ENCODE measurements at regions not wholly inside any gene's neighbourhood (a gene's known extent, or its start where the extent isn't known, plus 50 kb on each side); places are given as distances from the start of the nearest gene placed in this dataset.
A peak's percentile ranks its signal among the peaks of the same experiment; 100 is the strongest.

DNA sequence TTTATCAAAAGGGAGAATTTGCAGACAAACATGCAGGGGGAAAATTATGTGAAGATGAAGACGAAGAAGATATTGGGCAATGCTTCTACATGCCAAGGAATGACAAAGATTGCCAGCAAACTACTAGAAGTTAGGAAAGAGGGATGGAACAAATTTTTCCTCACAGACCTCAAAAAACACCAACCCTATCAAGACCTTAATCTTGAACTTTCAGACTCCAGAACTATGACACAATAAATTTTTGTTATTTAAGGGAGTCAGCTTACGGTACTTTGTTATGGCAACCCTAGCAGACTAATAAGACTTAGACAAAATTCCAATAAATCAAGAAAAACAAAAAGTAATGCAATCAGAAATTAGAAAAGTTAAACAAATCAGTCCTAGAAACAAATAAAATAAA, 280.0 kb upstream of the GNAI1 start:
- Histone ChIP-seq H3K4me3 (ENCODE audit: low read length) (no peak overlapping the region), H3K27me3 (ENCODE audit: control insufficient read depth, insufficient read depth, low read length) (no peaks in the 10 kb centered on the region), H3K9me3 (replicated peaks; ENCODE audit: control insufficient read depth, low read depth, low read length) (no peaks in the 10 kb centered on the region), H3K36me3 (ENCODE audit: control insufficient read depth, insufficient read depth, low read length) (no peaks in the 10 kb centered on the region), H3K27ac (ENCODE audit: low read length) (no peak overlapping the region), H3K4me1 (ENCODE audit: control insufficient read depth, insufficient read depth, low read length) (no peaks in the 10 kb centered on the region)
- DNase-seq, result no peak
- no CpG with 5 or more reads among the region's 2 CpGs for WGBS (ENCODE audit: insufficient coverage)

DNA sequence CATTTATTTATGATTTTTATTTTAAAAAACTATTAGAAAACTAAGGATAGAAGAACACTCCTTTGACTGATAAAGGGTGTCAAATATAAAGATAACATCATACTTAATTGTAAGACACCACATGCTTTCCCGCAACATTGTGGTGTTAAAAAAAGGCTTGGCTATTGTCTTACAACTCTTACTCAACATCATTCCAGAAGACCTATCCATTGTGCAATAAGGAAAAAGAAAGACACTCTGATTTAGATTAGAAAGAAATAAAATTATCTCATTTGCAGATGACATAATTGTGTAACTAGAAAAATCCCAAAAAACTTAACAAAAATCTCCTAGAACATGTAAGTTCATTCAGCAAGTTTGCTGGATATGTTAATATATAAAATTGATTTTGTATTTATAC, 296.7 kb upstream of the GNAI1 start:
- WGBS (ENCODE audit: insufficient coverage), result no CpG with 5 or more reads among the region's 1 CpG
- Histone ChIP-seq H3K36me3 (ENCODE audit: control insufficient read depth, insufficient read depth, low read length) (no peaks in the 10 kb centered on the region), H3K9me3 (replicated peaks; ENCODE audit: control insufficient read depth, low read depth, low read length) (no peaks in the 10 kb centered on the region), H3K4me3 (ENCODE audit: low read length) (no peak overlapping the region), H3K4me1 (ENCODE audit: control insufficient read depth, insufficient read depth, low read length) (no peaks in the 10 kb centered on the region), H3K27ac (ENCODE audit: low read length) (no peak overlapping the region), H3K27me3 (ENCODE audit: control insufficient read depth, insufficient read depth, low read length) (no peaks in the 10 kb centered on the region)
- no peak for DNase-seq

DNA sequence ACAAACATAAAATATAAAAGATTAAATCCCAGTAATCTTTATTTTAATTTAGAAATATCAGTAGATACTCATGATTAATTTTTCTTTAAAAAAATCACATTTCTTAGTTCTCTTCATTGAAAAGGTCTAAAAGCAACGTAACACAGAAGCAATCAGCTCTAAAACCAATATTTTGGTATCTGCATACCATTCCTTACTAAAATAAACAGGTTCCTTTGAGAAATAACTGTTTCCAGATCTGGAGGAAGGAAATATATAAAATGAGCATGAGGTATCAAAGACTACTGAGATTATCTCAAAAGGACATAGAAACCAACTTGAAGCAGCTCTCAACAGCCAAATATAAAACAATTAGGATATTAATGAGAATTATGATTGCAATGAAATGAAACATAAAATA, 301.0 kb upstream of the GNAI1 start:
- H3K27ac ChIP-seq (ENCODE audit: low read length), result no peak overlapping the region
- H3K4me3 ChIP-seq (ENCODE audit: low read length), result no peak overlapping the region
- no peaks in the 10 kb centered on the region for H3K36me3 ChIP-seq (ENCODE audit: control insufficient read depth, insufficient read depth, low read length)
- no peaks in the 10 kb centered on the region for H3K9me3 ChIP-seq (replicated peaks; ENCODE audit: control insufficient read depth, low read depth, low read length)
- no peaks in the 10 kb centered on the region for H3K4me1 ChIP-seq (ENCODE audit: control insufficient read depth, insufficient read depth, low read length)
- no CpG with 5 or more reads among the region's 1 CpG for WGBS (ENCODE audit: insufficient coverage)
- H3K27me3 ChIP-seq (ENCODE audit: control insufficient read depth, insufficient read depth, low read length), result no peaks in the 10 kb centered on the region
- DNase-seq, result no peak

DNA sequence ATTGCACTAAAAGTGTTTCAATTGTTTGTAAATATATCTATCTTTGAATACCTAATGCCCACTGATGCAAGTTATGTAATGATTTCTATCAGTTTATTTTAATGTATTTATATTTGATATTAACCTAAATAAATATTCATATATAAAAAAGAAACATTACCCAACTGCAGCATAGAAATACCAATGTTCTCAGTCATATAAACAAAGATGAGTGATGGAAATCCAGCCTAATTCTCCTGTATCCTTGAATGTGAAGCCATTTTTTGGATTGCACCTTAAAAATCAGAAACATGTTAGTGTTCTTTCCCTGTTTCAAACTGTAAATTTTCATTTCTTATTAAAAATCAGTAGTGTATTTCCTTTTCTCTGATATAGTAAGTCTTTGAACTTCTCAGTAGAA, 305.8 kb upstream of the GNAI1 start:
- no peaks in the 10 kb centered on the region for H3K36me3 ChIP-seq (ENCODE audit: control insufficient read depth, insufficient read depth, low read length)
- no peaks in the 10 kb centered on the region for H3K27me3 ChIP-seq (ENCODE audit: control insufficient read depth, insufficient read depth, low read length)
- H3K9me3 ChIP-seq (replicated peaks; ENCODE audit: control insufficient read depth, low read depth, low read length), result no peaks in the 10 kb centered on the region
- H3K4me1 ChIP-seq (ENCODE audit: control insufficient read depth, insufficient read depth, low read length), result no peaks in the 10 kb centered on the region
- no peak overlapping the region for H3K4me3 ChIP-seq (ENCODE audit: low read length)
- H3K27ac ChIP-seq (ENCODE audit: low read length), result no peak overlapping the region
- DNase-seq, result no peak

DNA sequence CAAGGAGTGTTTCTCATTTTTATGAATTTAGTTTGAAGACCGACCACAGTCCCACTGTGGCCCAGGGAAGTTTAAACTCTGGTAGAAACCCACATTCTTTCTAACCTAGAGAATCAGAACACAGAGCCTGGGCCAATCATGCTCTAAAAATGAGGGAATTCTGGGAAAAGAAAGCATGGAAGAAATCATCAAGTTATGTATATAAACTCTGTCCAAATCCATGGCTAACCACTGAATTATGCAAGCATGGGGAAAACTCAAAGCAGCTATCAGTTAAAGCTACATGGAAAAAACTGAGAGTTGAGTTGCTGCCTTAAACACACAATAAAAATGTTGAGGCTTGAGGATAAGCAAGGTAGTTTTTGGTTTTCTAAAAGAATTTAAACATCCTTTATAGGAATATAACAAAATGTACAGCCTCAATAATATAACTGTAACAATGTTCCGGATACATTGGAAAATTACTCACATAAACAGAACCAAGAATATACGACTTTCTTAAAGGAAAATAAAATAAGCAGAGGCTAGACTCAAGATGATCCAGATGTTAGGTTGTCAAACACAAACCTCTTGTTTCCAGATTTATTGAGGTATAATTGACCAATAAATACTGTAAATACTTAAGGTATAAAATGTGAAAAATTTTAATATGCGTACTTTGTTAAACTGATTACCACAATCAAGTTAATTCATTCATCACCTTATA, 311.2 kb upstream of the GNAI1 start:
- Histone ChIP-seq H3K27me3 (ENCODE audit: control insufficient read depth, insufficient read depth, low read length) (no peaks in the 10 kb centered on the region), H3K36me3 (ENCODE audit: control insufficient read depth, insufficient read depth, low read length) (no peaks in the 10 kb centered on the region), H3K9me3 (replicated peaks; ENCODE audit: control insufficient read depth, low read depth, low read length) (no peaks in the 10 kb centered on the region), H3K27ac (ENCODE audit: low read length) (no peak overlapping the region), H3K4me3 (ENCODE audit: low read length) (no peak overlapping the region), H3K4me1 (ENCODE audit: control insufficient read depth, insufficient read depth, low read length) (no peaks in the 10 kb centered on the region)
- WGBS (ENCODE audit: insufficient coverage), result no CpG with 5 or more reads among the region's 4 CpGs
- peak; percentile 25 for DNase-seq

DNA sequence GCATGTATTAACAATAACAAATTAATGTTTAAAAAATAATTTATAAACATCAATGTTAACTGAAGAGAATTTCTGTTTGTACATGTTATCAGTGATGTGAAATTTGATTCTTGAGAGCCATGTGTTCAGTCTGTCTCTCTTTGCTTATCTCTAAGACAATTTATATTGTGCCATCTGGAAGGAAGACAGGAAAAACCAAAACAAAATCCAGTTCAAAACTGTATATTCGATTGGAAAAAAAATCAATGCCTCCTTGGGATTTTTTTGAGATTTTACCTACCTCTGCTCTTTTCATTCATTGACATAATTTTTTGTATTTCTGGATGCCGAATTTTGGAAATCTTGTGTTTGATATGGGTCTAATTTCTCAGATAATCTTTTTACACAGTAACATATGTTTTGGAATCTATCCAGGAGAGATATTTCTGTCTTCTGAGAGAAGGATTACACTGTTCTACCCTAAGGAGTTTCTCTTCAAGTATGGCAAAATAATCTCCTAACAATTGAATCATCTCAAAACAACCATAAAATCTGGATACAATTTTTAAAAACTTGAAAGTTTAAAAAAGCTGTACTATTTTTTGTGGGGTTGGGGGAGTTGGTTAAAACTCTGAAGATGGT, 311.9 kb upstream of the GNAI1 start:
- Histone ChIP-seq H3K4me3 (ENCODE audit: low read length) (no peak overlapping the region), H3K9me3 (replicated peaks; ENCODE audit: control insufficient read depth, low read depth, low read length) (no peaks in the 10 kb centered on the region), H3K36me3 (ENCODE audit: control insufficient read depth, insufficient read depth, low read length) (no peaks in the 10 kb centered on the region), H3K27me3 (ENCODE audit: control insufficient read depth, insufficient read depth, low read length) (no peaks in the 10 kb centered on the region), H3K27ac (ENCODE audit: low read length) (no peak overlapping the region), H3K4me1 (ENCODE audit: control insufficient read depth, insufficient read depth, low read length) (no peaks in the 10 kb centered on the region)
- DNase-seq, result no peak
- no CpG with 5 or more reads among the region's 2 CpGs for WGBS (ENCODE audit: insufficient coverage)

DNA sequence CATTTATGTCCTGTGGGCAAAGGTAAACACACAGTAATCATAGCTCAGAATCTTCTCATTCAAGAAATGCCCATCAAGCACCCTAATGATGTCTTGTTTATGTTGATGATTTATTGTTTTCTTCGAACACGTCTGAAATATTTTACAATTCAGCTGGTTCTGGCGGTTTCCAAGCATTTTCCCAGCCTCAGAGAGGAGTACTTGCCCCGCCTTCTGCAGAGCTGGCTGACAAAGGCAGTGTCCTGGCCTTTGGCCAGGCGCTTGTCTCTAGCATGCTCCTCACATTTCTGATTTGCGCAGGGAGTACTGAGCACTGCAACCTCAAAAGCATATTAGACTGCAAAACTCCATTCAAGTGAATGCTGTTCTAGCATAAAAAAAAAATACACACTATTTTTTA, 314.2 kb upstream of the GNAI1 start:
- no peak overlapping the region for H3K4me3 ChIP-seq (ENCODE audit: low read length)
- H3K9me3 ChIP-seq (replicated peaks; ENCODE audit: control insufficient read depth, low read depth, low read length), result no peaks in the 10 kb centered on the region
- no peaks in the 10 kb centered on the region for H3K36me3 ChIP-seq (ENCODE audit: control insufficient read depth, insufficient read depth, low read length)
- peak; percentile 83 for DNase-seq
- no peaks in the 10 kb centered on the region for H3K27me3 ChIP-seq (ENCODE audit: control insufficient read depth, insufficient read depth, low read length)
- H3K27ac ChIP-seq (ENCODE audit: low read length), result no peak overlapping the region
- WGBS (ENCODE audit: insufficient coverage), result 11% methylated on average over 4 of the region's 6 CpGs
- H3K4me1 ChIP-seq (ENCODE audit: control insufficient read depth, insufficient read depth, low read length), result no peaks in the 10 kb centered on the region

DNA sequence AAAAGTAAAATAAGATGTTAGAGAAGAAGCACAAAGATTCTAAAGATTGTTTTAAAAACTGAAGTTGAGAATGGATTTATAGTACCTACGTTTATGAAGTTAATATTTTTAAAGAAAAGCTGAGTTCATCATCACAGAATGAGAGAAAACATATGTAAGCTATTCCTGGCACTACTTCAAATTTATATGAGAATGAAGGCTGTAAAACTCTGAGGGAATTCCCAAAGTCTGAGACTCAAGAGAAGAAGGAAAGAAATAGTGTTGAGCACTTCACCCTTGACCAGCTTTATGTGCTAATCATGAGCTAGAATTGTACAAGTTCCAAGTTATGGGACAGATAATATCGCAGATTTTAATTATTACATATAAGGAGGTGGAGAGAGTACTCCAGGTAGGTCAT, 323.7 kb upstream of the GNAI1 start:
- H3K4me1 ChIP-seq (ENCODE audit: control insufficient read depth, insufficient read depth, low read length), result no peaks in the 10 kb centered on the region
- WGBS (ENCODE audit: insufficient coverage), result no CpG with 5 or more reads among the region's 2 CpGs
- H3K4me3 ChIP-seq (ENCODE audit: low read length), result no peak overlapping the region
- H3K9me3 ChIP-seq (replicated peaks; ENCODE audit: control insufficient read depth, low read depth, low read length), result no peaks in the 10 kb centered on the region
- no peaks in the 10 kb centered on the region for H3K36me3 ChIP-seq (ENCODE audit: control insufficient read depth, insufficient read depth, low read length)
- no peaks in the 10 kb centered on the region for H3K27me3 ChIP-seq (ENCODE audit: control insufficient read depth, insufficient read depth, low read length)
- DNase-seq, result peak; percentile 50
- no peak overlapping the region for H3K27ac ChIP-seq (ENCODE audit: low read length)

DNA sequence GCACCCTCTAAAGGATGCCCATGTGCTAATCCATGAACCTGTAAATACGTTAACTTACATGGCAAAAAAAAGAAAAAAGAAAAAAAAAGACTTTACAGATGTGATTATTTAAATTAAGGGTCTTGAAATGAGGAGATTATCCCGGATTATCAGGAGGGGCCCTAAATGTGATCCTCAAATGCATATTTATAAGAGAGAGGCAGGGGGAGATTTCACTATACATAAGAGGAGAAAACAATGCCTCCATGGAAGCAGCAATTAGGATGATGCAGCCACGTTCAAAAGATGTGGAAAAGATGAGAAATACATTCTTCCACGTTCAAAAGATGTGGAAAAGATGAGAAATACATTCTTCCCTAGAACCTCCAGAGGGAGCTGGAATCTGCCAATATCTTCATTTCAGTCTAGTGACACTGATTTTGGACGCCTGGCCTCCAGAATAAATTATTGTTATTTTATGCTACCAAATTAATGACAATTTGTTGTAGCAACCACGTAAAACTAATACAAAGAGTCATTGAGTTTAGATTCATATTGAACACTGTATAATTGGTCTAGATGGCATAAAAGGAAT, 328.4 kb upstream of the GNAI1 start:
- Histone ChIP-seq H3K27ac (ENCODE audit: low read length) (no peak overlapping the region), H3K9me3 (replicated peaks; ENCODE audit: control insufficient read depth, low read depth, low read length) (no peaks in the 10 kb centered on the region), H3K4me1 (ENCODE audit: control insufficient read depth, insufficient read depth, low read length) (no peaks in the 10 kb centered on the region), H3K36me3 (ENCODE audit: control insufficient read depth, insufficient read depth, low read length) (no peaks in the 10 kb centered on the region), H3K4me3 (ENCODE audit: low read length) (no peak overlapping the region), H3K27me3 (ENCODE audit: control insufficient read depth, insufficient read depth, low read length) (no peaks in the 10 kb centered on the region)
- no CpG with 5 or more reads among the region's 6 CpGs for WGBS (ENCODE audit: insufficient coverage)
- DNase-seq, result peak; percentile 31

DNA sequence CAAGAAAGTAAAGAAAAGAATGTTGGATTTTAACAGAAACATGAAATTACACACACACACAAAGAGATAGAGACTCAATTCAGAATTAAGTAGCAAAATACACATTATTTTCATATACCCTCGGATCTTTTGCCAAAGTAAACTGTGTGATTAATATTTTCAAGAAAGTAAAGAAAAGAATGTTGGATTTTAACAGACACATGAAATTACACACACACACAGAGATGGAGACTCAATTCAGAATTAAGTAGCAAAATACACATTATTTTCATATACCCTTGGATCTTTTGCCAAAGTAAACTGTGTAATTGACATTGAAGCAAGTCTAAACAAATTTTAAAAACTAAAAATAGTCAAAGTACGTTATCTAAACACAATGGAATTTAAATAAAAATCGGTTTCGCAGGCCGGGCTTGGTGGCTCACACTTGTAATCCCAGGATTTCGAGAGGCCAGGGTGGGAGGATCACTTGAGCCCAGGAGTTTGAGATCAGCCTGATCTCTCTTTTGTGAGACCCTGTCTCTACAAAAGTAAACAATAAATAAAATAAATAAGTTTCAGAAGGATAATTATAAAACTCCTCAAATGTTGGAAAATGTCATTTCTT, 337.3 kb upstream of the MAGI2 start:
- DNase-seq, result no peak
- H3K9me3 ChIP-seq (replicated peaks; ENCODE audit: control insufficient read depth, low read depth, low read length), result no peaks in the 10 kb centered on the region
- no peaks in the 10 kb centered on the region for H3K4me1 ChIP-seq (ENCODE audit: control insufficient read depth, insufficient read depth, low read length)
- no peaks in the 10 kb centered on the region for H3K27me3 ChIP-seq (ENCODE audit: control insufficient read depth, insufficient read depth, low read length)
- H3K36me3 ChIP-seq (ENCODE audit: control insufficient read depth, insufficient read depth, low read length), result no peaks in the 10 kb centered on the region
- no CpG with 5 or more reads among the region's 6 CpGs for WGBS (ENCODE audit: insufficient coverage)
- no peak overlapping the region for H3K27ac ChIP-seq (ENCODE audit: low read length)
- no peak overlapping the region for H3K4me3 ChIP-seq (ENCODE audit: low read length)

All from muscle of leg (tissue), 3 donors.